ENCODE measurements at regions not wholly inside any gene's neighbourhood (a gene's known extent, or its start where the extent isn't known, plus 50 kb on each side); places are given as distances from the start of the nearest gene placed in this dataset.

DNA sequence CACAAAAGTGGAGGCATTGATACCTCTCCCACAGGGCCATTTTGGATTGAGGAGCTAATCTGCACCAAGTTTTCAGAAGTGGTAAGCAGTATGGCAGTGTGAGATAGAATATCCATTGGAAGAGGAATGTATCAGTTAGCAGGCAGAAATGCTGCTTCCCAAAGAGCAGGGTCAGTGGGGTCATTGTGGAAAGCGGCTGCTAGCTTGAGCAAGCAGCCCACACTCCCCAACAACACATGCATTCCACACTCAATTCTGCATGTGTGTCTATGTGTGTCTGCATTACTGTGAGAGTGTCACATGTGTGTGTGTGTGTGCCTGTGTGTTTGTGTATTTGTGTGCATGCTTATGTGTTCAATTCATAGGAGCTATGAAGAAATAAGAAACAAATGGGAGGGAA, 190.9 kb upstream of the FOXA2 start:
- CTCF ChIA-PET, result interaction anchor here (0.8 kb wide), 1 partner anchor 574 kb away, joined by 3 read pairs; no protein-coding TSS in a partner anchor
- TF ChIP-seq, protein P1, sequence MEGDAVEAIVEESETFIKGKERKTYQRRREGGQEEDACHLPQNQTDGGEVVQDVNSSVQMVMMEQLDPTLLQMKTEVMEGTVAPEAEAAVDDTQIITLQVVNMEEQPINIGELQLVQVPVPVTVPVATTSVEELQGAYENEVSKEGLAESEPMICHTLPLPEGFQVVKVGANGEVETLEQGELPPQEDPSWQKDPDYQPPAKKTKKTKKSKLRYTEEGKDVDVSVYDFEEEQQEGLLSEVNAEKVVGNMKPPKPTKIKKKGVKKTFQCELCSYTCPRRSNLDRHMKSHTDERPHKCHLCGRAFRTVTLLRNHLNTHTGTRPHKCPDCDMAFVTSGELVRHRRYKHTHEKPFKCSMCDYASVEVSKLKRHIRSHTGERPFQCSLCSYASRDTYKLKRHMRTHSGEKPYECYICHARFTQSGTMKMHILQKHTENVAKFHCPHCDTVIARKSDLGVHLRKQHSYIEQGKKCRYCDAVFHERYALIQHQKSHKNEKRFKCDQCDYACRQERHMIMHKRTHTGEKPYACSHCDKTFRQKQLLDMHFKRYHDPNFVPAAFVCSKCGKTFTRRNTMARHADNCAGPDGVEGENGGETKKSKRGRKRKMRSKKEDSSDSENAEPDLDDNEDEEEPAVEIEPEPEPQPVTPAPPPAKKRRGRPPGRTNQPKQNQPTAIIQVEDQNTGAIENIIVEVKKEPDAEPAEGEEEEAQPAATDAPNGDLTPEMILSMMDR (IDR thresholded peaks at IDR 0.05; ENCODE audit: insufficient read depth, low read length, missing control alignments), result no peak
- POLR2A ChIA-PET, result interaction anchor here (0.6 kb wide), 1 partner anchor 13 kb away, joined by 4 read pairs; no protein-coding TSS in a partner anchor
- H3K4me3 ChIP-seq (ENCODE audit: low read depth, low read length), result no peak overlapping the region
- no peak for DNase-seq (ENCODE audit: low read depth, low spot score)

DNA sequence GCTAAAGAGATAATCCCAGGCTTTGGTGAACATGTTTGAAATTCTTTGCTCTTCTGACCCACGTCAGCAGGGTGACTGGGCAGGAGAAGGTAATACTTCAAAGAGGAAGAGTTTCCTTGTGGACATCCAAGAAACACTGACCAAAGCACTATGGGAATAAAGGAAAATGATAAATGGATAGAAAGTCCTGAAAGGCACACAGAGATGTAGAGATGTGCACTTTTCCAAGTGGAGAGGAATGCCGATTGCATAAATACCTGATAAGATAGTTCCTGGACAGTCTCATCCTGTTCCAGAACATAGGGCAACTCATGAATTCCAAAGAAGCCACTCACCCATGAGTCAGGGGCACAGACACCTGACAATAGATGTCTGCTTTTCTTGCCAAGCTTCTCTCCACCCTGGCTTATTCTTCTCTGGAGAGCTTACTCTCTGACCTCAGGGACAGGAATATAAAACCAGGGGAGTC, 191.3 kb upstream of the FOXA2 start:
- CTCF ChIA-PET, result no interaction called here
- DNase-seq (ENCODE audit: low read depth, low spot score), result no peak
- no peak overlapping the region for H3K4me3 ChIP-seq (ENCODE audit: low read depth, low read length)
- TF ChIP-seq, protein P1 (IDR thresholded peaks at IDR 0.05; ENCODE audit: insufficient read depth, low read length, missing control alignments), result no peak
- POLR2A ChIA-PET, result interaction anchor here (0.6 kb wide), 1 partner anchor 12 kb away, joined by 4 read pairs; no protein-coding TSS in a partner anchor

DNA sequence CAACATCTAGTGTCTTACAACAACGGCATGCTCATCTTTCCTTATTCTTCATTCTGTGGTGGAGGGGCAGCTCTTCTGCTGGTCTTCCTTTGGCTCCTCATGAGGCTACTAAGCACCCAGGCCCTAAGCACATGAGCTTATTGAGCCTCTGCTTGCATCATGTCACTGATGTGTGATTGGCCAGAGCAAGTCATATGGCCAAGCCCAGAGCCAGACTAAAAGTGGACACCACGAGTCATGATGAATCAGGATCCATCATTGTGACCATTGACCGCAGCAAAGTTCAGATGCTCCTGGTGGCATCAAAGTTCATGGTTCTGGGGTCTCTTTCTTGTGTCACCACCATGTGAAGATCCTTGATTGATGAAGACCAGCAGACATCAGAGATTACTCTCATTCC, 192.0 kb upstream of the FOXA2 start:
- TF ChIP-seq, protein P1 (IDR thresholded peaks at IDR 0.05; ENCODE audit: insufficient read depth, low read length, missing control alignments), result no peak
- no peak for DNase-seq (ENCODE audit: low read depth, low spot score)
- CTCF ChIA-PET, result no interaction called here
- POLR2A ChIA-PET, result no interaction called here
- no peak overlapping the region for H3K4me3 ChIP-seq (ENCODE audit: low read depth, low read length)

DNA sequence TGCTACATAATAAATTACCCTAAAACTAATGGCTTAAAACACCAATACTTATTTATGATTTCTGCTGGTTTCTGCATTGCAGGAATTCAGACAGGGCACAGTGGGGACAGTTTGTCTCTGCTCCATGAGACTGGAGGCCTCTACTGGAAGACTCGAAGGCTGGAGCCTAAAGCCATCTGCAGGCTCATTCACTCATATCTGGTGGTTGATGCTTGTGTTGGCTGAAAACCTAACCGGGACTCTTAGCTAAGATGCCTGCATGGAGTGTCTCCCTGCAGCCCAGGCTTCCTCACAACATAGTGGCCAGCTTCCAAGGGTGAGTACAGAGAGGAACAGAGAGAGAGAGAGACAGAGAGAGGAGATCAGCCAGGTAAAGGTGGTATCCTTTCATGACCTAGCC, 195.5 kb upstream of the FOXA2 start:
- no peak for DNase-seq (ENCODE audit: low read depth, low spot score)

DNA sequence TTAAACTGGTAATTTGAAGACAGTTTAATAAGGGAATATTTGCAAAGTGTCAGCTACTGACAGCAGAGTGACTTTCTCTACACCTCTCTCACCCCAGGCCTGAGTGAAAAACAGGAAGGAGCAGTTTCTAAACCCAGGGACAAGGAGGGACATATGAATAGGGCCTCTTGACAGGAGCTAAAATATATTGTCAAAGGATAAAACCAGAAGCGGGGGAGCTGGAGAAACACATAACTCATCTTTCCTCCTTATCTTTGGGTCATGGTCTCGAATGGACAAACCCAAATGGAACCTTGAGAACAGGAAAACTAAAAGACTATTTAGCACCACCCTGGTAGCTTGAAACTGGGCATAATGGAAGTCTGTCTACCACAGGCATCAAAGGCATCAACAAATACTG, 197.5 kb upstream of the FOXA2 start:
- no peak overlapping the region for H3K4me3 ChIP-seq (ENCODE audit: low read depth, low read length)
- no peak for DNase-seq (ENCODE audit: low read depth, low spot score)
- TF ChIP-seq, protein P1 (IDR thresholded peaks at IDR 0.05; ENCODE audit: insufficient read depth, low read length, missing control alignments), result no peak
- CTCF ChIA-PET, result no interaction called here
- POLR2A ChIA-PET, result no interaction called here

More for the DNA sequence above, 195.5 kb upstream of the FOXA2 start:
- no peak overlapping the region for H3K4me3 ChIP-seq (ENCODE audit: low read depth, low read length)
- ChIA-PET POLR2A (no interaction called here), CTCF (no interaction called here)
- TF ChIP-seq, protein P1 (IDR thresholded peaks at IDR 0.05; ENCODE audit: insufficient read depth, low read length, missing control alignments), result no peak

DNA sequence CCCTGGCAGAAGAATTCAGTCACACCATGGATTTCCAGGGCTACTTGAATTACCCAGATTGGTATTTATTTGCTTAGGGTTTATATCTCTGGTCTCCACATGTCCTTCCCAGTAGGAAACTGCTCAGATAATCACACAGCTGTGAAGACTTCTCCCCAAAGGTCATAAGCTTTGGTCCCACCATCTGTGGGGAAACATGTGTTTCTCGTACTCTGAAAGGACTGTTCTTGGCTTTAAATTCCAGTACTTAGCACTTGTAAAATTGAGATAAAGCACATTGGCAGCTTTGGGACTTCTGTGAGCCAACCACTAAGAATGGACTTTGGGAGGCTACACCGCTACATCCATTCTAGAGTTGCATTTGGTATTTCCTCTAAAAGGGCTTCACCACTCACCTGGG, 205.3 kb upstream of the FOXA2 start:
- POLR2A ChIA-PET, result no interaction called here
- TF ChIP-seq, protein P1 (IDR thresholded peaks at IDR 0.05; ENCODE audit: insufficient read depth, low read length, missing control alignments), result no peak
- CTCF ChIA-PET, result interaction anchor here (1.7 kb wide), 1 partner anchor 98 kb away, joined by 4 read pairs; no protein-coding TSS in a partner anchor
- no peak for DNase-seq (ENCODE audit: low read depth, low spot score)
- H3K4me3 ChIP-seq (ENCODE audit: low read depth, low read length), result no peak overlapping the region

All from AG04449 (cell line).